ENCODE measurements at regions not wholly inside any gene's neighbourhood (a gene's known extent, or its start where the extent isn't known, plus 50 kb on each side); places are given as distances from the start of the nearest gene placed in this dataset.

DNA sequence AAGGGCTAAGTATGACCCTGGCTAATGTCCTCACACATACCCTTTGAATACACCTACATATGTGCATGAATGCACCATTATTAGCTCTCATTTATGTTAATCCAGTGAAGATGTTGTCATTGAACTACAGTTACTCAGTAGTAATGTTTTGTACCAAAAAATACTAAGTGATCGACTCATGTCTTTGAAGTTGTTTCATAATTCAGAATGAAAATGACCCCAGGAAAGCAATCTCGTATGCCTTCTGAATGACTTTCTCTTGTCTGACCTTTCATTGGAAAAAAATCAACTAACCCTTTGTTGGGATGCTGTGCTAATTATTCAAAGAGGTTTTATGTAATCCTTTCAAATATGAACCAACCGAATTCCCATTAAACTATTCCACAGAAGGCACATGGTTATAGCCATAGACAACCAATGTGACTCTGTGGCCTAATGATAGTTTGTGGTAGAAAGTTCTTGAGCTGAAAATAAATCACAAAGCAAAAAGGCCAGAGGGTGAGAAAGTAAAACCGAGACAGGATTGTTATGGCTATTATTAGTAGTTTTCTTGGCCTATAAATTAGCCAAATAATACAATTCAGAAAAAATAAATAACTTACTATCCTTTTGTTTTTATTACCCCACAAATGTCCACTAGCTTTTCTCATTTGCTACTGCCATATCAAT is 86.8 kb upstream of the STARD13 start:
- DNase-seq (ENCODE audit: low spot score), result no peak

DNA sequence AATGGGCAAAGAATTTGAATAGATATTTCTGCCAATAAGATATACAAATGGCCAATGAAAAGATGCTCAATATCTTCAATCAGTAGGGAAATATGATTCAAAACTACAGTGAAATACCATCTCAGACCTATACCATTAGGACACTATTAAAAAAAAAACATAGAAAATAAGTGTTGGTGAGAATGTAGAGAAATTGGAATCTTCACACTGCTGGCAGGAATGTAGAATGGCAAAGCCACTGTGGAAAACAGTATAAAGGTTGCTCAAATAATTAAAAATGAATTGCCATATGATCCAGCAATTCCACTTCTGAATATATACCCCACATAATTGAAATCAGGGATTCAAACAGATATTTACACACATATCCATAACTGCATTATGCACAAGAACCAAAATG is 88.1 kb upstream of the STARD13 start:
- no peak for DNase-seq (ENCODE audit: low spot score)

DNA sequence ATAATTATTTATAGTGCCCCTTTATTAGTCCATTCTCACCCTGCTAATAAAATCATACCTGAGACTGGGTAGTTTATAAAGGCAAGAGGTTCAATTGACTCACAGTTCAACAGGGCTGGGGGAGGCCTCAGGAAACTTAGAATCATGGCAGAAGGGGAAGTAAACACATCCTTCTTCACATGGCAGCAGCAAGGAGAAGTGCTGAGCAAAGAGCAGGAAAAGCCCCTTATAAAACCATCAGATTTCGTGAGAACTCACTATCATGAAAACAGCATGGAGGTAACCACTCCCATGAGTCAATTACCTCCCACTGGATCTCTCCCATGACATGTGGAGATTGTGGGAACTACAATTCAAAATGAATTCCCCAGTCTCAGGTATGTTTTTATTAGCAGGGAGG is 89.9 kb upstream of the STARD13 start:
- no peak for DNase-seq (ENCODE audit: low spot score)

- no peak for DNase-seq (ENCODE audit: low spot score)
Observed at GRCh38 chr13:33376212-33376611, 90.7 kb upstream of the STARD13 start.

DNA sequence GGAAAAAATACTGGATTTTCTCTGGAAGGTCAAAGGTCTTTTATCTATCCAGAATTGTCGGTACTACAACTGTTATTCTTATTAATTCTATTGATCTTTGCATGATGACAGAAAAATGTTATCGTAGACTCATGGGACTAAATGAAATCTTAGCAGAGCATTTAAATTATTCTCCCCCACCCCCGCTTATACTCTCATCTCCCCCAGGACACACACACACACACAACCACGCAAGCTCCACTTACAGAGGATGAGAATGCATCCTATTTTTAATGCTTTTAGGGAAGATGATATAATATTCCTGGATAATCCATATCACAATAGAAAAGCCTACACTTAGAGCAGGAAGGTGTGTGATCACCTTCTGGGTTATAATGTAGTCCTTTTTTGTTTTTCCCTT is 91.9 kb upstream of the STARD13 start:
- no peak for DNase-seq (ENCODE audit: low spot score)

GRCh38 chr13:33377825-33378224 is 92.3 kb upstream of the STARD13 start:
- no peak for DNase-seq (ENCODE audit: low spot score)

DNA sequence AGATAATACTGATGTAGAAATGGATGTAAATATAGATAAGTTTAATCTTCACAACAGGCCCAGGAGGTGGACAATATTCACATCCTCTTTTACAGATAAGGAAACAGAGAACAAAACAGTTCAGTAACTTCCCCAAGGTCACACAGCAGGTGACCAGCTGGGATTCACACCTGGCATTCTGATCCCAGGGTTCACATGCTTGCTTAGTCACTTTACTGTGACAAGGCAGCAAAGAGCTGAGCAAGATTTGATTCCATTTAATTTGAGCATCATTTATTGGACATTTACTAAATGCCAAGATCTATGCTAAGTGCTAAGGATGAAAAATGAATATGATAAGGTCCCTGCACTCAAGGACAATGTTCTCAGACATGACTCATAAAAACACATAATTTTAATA is 94.1 kb upstream of the STARD13 start:
- no peak for DNase-seq (ENCODE audit: low spot score)

- no peak for DNase-seq (ENCODE audit: low spot score)
Observed at GRCh38 chr13:33380487-33381079, 95.0 kb upstream of the STARD13 start.

GRCh38 chr13:33381180-33381579 is 95.6 kb upstream of the STARD13 start:
- no peak for DNase-seq (ENCODE audit: low spot score)

- no peak for DNase-seq (ENCODE audit: low spot score)
Observed at GRCh38 chr13:33381906-33382305, 96.4 kb upstream of the STARD13 start.

DNA sequence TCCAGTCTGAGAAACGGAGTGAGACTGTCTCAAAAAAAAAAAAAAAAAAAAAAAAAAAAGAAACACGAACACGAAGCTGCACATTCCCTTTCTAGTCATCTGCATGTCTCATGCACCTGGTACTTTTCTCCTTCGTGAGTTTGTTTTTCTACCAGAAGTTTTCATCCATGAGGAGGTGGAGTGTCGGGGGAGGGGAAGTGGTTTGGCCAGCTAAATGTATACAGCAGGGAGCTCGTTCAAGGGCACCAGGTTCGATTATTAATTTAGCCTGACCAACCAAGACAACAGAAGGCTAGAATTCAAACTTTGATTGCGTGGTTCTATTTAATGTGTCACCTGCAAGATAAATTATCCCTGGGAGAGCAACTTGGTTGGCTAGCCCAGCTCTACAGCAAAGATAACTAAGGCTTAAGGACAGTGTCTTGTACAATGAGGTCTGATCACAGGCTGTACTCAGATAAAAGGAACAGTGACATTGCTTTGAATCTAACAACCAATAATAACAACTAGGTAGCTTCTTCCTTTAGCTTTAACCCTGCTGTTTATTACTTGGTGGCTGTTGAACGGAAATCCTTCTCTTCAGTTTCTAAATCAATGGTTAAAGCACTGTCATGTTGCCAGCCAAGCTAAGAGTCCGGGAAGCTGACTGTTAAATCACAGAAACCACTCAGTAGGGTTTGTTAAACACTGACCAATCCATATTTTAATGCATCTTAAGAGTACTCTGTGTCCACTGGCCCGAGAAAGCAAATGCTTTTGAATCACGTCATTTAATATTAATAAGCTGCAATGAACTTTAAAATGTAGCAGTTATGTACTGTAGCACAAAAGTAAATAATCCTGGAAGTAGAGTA is 98.4 kb upstream of the STARD13 start:
- DNase-seq (ENCODE audit: low spot score), result no peak

DNA sequence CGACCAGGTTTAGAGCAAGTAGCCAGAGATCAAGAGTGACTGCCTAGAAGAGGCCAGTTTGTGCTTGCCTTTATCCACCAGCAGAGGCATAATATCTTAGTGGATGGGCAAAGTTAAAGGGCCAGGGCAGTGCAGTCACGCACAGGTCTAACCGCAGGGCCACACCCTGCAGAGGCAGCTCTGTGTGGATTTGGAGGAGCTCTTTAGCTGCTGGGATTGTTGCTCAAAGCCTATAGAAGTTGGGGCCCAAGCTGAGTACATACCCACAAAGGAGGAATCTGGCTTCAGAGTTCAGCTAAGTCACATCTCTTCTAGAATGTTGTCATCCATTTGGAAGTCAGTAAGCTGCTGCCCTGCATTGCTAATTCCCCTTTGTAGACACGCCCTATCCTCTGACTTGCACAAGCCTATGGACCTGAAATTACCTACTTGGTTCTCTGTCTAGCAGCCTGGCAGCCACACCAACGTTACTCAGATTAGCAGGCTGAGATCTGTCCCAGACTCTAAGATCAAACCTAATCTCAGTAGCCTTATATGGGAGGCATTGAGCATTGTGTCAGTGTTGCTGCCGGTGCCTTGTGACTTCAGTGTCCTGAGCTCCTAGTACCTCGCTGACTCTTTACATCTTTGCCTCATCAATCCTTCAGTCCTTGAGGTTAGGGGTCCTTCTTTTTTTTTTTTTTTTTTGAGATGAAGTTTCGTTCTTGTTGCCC is 102.9 kb upstream of the STARD13 start:
- DNase-seq (ENCODE audit: low spot score), result no peak

DNA sequence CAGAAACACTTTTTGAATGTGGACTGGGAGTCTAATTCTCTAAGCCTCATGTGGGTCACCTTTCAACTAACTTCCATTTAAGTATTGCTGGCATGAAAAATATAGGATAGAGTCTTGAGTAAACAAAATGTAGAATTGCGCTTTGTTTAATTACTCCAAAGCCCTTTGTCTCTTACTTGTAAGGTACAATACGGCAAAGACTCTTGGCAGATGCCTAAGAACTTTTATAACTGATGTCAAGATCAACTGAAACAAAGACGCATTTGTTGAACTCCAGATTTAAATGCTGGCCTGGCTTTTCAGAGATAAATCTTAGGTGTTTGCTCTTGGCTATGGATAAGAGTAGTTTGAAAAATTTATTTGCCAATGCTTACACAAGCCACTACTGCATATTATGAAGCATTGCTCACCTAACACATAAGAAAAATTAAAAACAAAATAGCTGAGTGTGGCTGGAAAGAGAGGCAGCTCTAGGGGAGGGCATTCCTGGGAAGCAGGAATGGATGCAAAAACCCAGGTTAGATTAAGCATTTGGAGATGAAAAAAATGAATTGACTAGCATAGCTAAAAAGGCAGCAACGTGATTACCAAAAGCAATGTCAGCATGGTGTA is 107.3 kb upstream of the STARD13 start:
- no peak for DNase-seq (ENCODE audit: low spot score)

GRCh38 chr13:33394294-33394932 is 108.9 kb upstream of the STARD13 start:
- no peak for DNase-seq (ENCODE audit: low spot score)

DNA sequence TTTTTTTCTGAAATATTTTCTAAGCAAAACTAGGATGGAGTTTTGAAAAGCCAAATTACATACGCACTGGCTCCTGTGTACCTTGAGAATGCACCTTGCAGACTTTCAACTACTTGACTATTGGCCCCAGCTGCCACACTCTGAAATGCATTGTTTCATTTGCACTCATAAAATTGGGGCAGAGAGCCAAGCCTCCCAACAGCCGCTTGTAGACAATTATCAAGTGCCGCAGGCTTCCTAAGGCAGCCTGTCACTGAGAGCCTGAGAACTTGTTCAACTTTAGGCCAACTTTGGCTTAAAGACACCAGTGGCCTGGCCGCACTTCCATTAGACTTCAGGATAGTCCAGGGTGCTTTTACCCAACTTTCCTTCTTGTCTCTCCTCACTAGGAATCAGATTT is 115.7 kb upstream of the STARD13 start:
- no peak for DNase-seq (ENCODE audit: low spot score)

DNA sequence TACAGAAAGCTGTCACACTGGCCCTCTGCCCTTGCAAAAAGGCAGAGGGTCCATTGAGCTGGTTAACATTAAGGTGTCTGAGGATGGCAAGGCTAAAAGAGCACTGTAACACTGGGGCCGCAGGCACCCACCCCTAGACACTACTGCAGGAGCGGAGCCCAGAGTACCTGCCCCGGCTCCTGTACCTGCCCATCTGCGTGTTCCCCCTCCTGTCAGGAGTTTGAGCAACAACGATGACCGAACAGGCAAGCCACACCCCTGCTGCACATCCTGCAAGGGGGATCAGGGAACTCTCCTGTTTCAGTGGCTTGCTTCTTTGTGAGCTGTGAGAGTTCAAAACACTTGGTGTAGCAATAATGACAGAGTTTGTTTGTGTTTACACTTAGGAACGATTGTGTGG is 117.4 kb upstream of the STARD13 start:
- no peak for DNase-seq (ENCODE audit: low spot score)

GRCh38 chr13:33403807-33404362 is 118.3 kb upstream of the STARD13 start:
- DNase-seq (ENCODE audit: low spot score), result no peak

DNA sequence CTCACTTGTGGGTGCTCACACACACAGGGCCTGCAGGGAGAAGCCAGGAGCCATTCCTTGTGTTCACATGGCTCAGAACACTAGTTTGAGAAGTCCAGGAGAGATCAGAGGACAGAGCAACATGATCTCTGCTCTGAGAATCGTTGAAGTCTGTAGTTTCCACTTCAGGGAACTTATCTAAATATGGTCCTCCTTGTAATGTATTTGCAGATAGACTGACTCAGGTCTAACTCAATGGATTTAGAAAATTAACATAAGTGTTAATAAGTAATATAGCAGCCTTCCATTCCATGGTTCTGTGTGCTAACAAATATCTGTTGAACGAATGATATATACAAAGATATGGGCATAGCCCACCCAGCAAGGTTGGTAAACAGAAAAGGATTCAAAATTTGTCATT is 119.8 kb upstream of the STARD13 start:
- no peak for DNase-seq (ENCODE audit: low spot score)

GRCh38 chr13:33409673-33410510 is 124.3 kb upstream of the STARD13 start:
- DNase-seq (ENCODE audit: low spot score), result no peak

GRCh38 chr13:33410619-33411018 is 125.1 kb upstream of the STARD13 start:
- DNase-seq (ENCODE audit: low spot score), result no peak

All from hepatic stellate cell (primary cell).